ENCODE measurements at regions not wholly inside any gene's neighbourhood (a gene's known extent, or its start where the extent isn't known, plus 50 kb on each side); places are given as distances from the start of the nearest gene placed in this dataset.
"Not testable (repeated sequence)": the region's sequence is repeated elsewhere in the genome, so short reads cannot be mapped to it uniquely, and the experiment has no call there.

DNA sequence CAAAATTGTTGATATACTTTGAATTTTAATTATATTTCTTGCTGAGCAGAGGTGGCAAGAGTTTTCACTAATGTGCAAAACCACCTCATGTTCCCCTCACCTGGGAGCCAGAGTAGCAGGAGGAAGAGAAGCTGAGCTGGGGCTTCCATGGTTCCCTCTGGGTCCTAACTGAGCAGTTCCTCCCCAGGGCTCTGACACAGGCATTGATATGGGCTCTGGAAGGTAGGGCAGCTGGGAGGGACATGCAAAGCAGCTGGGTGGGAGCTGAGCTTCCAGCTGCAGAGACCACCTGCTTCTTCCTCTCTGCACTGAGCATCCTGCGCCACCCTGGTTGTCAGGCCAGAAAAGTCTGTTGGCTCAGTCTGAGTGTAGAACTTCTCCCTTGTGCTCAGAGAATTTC is 336.1 kb downstream of the RPIA start:
- TF ChIP-seq, protein P1, sequence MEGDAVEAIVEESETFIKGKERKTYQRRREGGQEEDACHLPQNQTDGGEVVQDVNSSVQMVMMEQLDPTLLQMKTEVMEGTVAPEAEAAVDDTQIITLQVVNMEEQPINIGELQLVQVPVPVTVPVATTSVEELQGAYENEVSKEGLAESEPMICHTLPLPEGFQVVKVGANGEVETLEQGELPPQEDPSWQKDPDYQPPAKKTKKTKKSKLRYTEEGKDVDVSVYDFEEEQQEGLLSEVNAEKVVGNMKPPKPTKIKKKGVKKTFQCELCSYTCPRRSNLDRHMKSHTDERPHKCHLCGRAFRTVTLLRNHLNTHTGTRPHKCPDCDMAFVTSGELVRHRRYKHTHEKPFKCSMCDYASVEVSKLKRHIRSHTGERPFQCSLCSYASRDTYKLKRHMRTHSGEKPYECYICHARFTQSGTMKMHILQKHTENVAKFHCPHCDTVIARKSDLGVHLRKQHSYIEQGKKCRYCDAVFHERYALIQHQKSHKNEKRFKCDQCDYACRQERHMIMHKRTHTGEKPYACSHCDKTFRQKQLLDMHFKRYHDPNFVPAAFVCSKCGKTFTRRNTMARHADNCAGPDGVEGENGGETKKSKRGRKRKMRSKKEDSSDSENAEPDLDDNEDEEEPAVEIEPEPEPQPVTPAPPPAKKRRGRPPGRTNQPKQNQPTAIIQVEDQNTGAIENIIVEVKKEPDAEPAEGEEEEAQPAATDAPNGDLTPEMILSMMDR (IDR thresholded peaks at IDR 0.05), result not testable (repeated sequence)
- not testable (repeated sequence) for TF ChIP-seq POLR2A (IDR thresholded peaks at IDR 0.05)
